ENCODE measurements at regions not wholly inside any gene's neighbourhood (a gene's known extent, or its start where the extent isn't known, plus 50 kb on each side); places are given as distances from the start of the nearest gene placed in this dataset.

GRCh38 chr3:64464955-64465354, 222.8 kb downstream of the ADAMTS9 start:
- no peak for DNase-seq

- DNase-seq: no peak
These were observed 223.8 kb downstream of the ADAMTS9 start for GRCh38 chr3:64463981-64464380.

- no peak for DNase-seq
These were observed 225.6 kb downstream of the ADAMTS9 start for GRCh38 chr3:64462203-64462602.

GRCh38 chr3:64460877-64461276, 226.9 kb downstream of the ADAMTS9 start:
- no peak for DNase-seq

- no peak for DNase-seq
These were observed 227.6 kb downstream of the ADAMTS9 start for GRCh38 chr3:64460141-64460730.

- no peak for DNase-seq
These were observed 228.1 kb downstream of the ADAMTS9 start for GRCh38 chr3:64459711-64460110.

GRCh38 chr3:64457811-64458210, 230.0 kb downstream of the ADAMTS9 start:
- no peak for DNase-seq

- DNase-seq: no peak
These were observed 231.1 kb downstream of the ADAMTS9 start for GRCh38 chr3:64456674-64457073.

- DNase-seq: no peak
These were observed 230.1 kb upstream of the PRICKLE2 start for GRCh38 chr3:64455351-64455750.

GRCh38 chr3:64454768-64455167, 229.5 kb upstream of the PRICKLE2 start:
- no peak for DNase-seq

- DNase-seq: no peak
These were observed 228.9 kb upstream of the PRICKLE2 start for GRCh38 chr3:64454179-64454578.

GRCh38 chr3:64451283-64452012, 226.2 kb upstream of the PRICKLE2 start:
- no peak for DNase-seq

GRCh38 chr3:64450396-64450956, 225.2 kb upstream of the PRICKLE2 start:
- no peak for DNase-seq

GRCh38 chr3:64449026-64449425, 223.8 kb upstream of the PRICKLE2 start:
- DNase-seq: no peak

- no peak for DNase-seq
These were observed 220.7 kb upstream of the PRICKLE2 start for GRCh38 chr3:64445944-64446300.

- peak; percentile 51 for DNase-seq
These were observed 220.1 kb upstream of the PRICKLE2 start for GRCh38 chr3:64445109-64445943.

- DNase-seq: peak; percentile 16
These were observed 219.3 kb upstream of the PRICKLE2 start for GRCh38 chr3:64444490-64445108.

GRCh38 chr3:64443546-64444381, 218.5 kb upstream of the PRICKLE2 start:
- DNase-seq: peak; percentile 20

- no peak for DNase-seq
These were observed 216.6 kb upstream of the PRICKLE2 start for GRCh38 chr3:64441861-64442260.

GRCh38 chr3:64440498-64440897, 215.2 kb upstream of the PRICKLE2 start:
- no peak for DNase-seq

- no peak for DNase-seq
These were observed 213.5 kb upstream of the PRICKLE2 start for GRCh38 chr3:64438812-64439211.

- no peak for DNase-seq
These were observed 212.8 kb upstream of the PRICKLE2 start for GRCh38 chr3:64438066-64438465.
